ENCODE measurements at regions not wholly inside any gene's neighbourhood (a gene's known extent, or its start where the extent isn't known, plus 50 kb on each side); places are given as distances from the start of the nearest gene placed in this dataset.

DNA sequence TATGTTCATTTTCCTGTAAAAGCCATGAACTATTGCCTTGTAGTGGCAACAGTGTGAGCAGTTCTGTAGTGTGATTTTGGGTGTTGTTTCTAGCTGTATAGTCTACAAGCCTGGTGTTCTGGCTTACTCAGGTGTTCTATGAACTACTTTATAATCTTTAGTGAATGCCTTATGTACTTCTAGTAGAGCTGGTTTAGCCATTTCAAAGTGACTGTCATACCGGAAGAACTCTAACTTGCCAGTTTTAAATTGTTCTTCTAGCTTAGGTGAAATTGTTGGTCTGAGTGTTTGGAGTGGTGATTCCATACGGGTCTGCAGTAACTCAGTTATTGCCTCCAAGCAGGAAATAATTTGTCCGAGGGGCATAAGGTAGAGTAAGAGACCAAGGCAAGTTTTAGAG lies 150.2 kb upstream of the ZNF184 start:
- Histone ChIP-seq H3K9me3 (replicated peaks; ENCODE audit: control insufficient read depth, insufficient read depth, low read length) (no peaks in the 10 kb centered on the region), H3K4me2 (ENCODE audit: insufficient read depth, low read length) (no peak overlapping the region), H3K79me2 (ENCODE audit: control insufficient read depth, insufficient read depth, low read length) (no peaks in the 10 kb centered on the region), H3K9me1 (replicated peaks; ENCODE audit: control insufficient read depth, extremely low read depth, insufficient read depth, low read length) (no peaks in the 10 kb centered on the region), H2AFZ (ENCODE audit: low read depth, low read length) (no peak overlapping the region), H3K4me3 (replicated peaks in 1 of 3; ENCODE audit: insufficient read depth in 1 of 3, low read depth in 1 of 3, low read length in 3 of 3) (no peak overlapping the region), H3K27me3 (ENCODE audit: control insufficient read depth in 2 of 2, insufficient read depth in 2 of 2, low read length in 2 of 2) (peaks cover 0 to 3% of the 10 kb centered on the region in 2 experiments), H3K36me3 (ENCODE audit: control insufficient read depth in 2 of 2, extremely low read depth in 1 of 2, insufficient read depth in 2 of 2, low read length in 2 of 2) (no peaks in the 10 kb centered on the region), H4K20me1 (replicated peaks; ENCODE audit: control insufficient read depth, extremely low read depth, insufficient read depth, low read length) (no peaks in the 10 kb centered on the region), H3K27ac (ENCODE audit: insufficient read depth, low read depth, low read length) (no peak overlapping the region), H3K9ac (replicated peaks; ENCODE audit: extremely low read depth, insufficient read depth, low read length) (no peak overlapping the region), H3K4me1 (ENCODE audit: control insufficient read depth, extremely low read depth, insufficient read depth, low read length) (peaks cover 2% of the 10 kb centered on the region)
- no peak for TF ChIP-seq FOS (IDR thresholded peaks at IDR 0.05; ENCODE audit: borderline replicate concordance, insufficient read depth, low read length)
- TF ChIP-seq, protein P1, sequence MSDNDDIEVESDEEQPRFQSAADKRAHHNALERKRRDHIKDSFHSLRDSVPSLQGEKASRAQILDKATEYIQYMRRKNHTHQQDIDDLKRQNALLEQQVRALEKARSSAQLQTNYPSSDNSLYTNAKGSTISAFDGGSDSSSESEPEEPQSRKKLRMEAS (IDR thresholded peaks at IDR 0.05; ENCODE audit: insufficient read depth, insufficient read length): no peak
- TF ChIP-seq GATA2 (IDR thresholded peaks at IDR 0.05; ENCODE audit: insufficient read depth, insufficient read length, low read depth, low read length): no peak
- TF ChIP-seq POLR2A (IDR thresholded peaks at IDR 0.05; ENCODE audit: low read depth, low read length): no peak
- TF ChIP-seq EZH2 (IDR thresholded peaks at IDR 0.05; ENCODE audit: borderline replicate concordance, low read depth, low read length, severe bottlenecking): no peak
- no peak for TF ChIP-seq JUN (IDR thresholded peaks at IDR 0.05; ENCODE audit: borderline replicate concordance, insufficient read depth, insufficient read length, low read depth)
- TF ChIP-seq, protein P2, sequence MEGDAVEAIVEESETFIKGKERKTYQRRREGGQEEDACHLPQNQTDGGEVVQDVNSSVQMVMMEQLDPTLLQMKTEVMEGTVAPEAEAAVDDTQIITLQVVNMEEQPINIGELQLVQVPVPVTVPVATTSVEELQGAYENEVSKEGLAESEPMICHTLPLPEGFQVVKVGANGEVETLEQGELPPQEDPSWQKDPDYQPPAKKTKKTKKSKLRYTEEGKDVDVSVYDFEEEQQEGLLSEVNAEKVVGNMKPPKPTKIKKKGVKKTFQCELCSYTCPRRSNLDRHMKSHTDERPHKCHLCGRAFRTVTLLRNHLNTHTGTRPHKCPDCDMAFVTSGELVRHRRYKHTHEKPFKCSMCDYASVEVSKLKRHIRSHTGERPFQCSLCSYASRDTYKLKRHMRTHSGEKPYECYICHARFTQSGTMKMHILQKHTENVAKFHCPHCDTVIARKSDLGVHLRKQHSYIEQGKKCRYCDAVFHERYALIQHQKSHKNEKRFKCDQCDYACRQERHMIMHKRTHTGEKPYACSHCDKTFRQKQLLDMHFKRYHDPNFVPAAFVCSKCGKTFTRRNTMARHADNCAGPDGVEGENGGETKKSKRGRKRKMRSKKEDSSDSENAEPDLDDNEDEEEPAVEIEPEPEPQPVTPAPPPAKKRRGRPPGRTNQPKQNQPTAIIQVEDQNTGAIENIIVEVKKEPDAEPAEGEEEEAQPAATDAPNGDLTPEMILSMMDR (IDR thresholded peaks at IDR 0.05; ENCODE audit: extremely low read depth in 1 of 2, insufficient read depth in 1 of 2, low read depth in 1 of 2, low read length in 2 of 2): no peak
- TF ChIP-seq MYC (IDR thresholded peaks at IDR 0.05; ENCODE audit: low read depth, low read length): no peak
- TF ChIP-seq POLR2AphosphoS5 (IDR thresholded peaks at IDR 0.05; ENCODE audit: insufficient read depth, low read depth, low read length): no peak
- no peak for DNase-seq (ENCODE audit: low read depth, low spot score)
- BruUV-seq (replicated peaks): no TSS peak
- ChIA-PET CTCF (no interaction called here), POLR2A (no interaction called here)
- dilution Hi-C loops (cut with MboI; ENCODE audit: extremely low pct_ligation_motif_present, low sequenced_read_pairs) (no loop called here), intact Hi-C loops (cut with micrococcal nuclease) (no loop called here)
- no peak for FAIRE-seq

Measured in endothelial cell of umbilical vein (primary cell).